ENCODE measurements at regions not wholly inside any gene's neighbourhood (a gene's known extent, or its start where the extent isn't known, plus 50 kb on each side); places are given as distances from the start of the nearest gene placed in this dataset.

DNA sequence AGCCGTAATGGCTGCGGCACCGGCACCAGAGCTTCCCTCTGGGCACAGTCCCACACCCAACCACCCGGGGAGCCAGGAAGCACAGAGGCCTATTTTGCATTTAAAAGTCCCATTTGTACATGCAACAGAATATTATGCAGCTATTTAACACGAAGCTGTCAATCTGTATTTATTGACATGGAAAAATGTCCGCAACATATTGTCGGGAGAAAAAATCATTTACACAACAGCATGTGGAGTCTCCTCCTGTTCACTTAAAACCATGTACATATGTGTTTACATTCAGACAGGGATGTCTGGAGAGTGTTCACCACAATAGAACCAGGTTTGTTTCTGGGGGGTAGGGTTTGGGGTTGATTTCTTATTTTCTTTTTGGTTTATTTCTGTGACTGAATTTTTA, 63.4 kb upstream of the GRIK3 start:
- no peak overlapping the region for H3K27ac ChIP-seq
- in situ Hi-C loops (cut with HindIII; ENCODE audit: low pct_ligation_motif_present, low sequenced_read_pairs): no loop called here
- TF ChIP-seq, protein P1, sequence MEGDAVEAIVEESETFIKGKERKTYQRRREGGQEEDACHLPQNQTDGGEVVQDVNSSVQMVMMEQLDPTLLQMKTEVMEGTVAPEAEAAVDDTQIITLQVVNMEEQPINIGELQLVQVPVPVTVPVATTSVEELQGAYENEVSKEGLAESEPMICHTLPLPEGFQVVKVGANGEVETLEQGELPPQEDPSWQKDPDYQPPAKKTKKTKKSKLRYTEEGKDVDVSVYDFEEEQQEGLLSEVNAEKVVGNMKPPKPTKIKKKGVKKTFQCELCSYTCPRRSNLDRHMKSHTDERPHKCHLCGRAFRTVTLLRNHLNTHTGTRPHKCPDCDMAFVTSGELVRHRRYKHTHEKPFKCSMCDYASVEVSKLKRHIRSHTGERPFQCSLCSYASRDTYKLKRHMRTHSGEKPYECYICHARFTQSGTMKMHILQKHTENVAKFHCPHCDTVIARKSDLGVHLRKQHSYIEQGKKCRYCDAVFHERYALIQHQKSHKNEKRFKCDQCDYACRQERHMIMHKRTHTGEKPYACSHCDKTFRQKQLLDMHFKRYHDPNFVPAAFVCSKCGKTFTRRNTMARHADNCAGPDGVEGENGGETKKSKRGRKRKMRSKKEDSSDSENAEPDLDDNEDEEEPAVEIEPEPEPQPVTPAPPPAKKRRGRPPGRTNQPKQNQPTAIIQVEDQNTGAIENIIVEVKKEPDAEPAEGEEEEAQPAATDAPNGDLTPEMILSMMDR (IDR thresholded peaks at IDR 0.05; ENCODE audit: low read depth, low read length, missing control alignments): no peak
- H3K4me3 ChIP-seq (ENCODE audit: low read depth, low read length): no peak overlapping the region
- H3K27me3 ChIP-seq (replicated peaks): no peaks in the 10 kb centered on the region
- no peak for DNase-seq
- no peaks in the 10 kb centered on the region for H3K36me3 ChIP-seq (replicated peaks)

DNA sequence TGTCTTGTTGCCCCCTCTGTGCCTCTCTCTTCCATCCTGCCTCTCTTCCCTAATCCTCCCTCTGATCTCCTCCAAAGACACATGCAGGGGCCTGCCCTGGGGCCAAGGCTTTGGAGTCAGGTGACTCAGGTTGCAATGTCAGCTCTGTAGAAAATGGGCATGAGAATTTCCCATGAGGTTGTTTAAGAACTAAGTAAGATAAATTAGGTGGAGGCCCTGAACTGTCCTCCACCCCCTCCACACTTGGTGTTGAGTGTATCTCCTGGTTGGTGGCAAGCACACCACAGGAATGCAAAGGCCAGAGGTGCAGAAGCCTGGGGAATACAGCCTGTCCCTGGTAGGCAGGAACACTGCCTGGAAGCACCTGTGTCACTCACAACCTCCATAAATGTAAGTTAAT, 63.9 kb upstream of the GRIK3 start:
- no peak overlapping the region for H3K27ac ChIP-seq
- TF ChIP-seq, protein P1 (IDR thresholded peaks at IDR 0.05; ENCODE audit: low read depth, low read length, missing control alignments): no peak
- H3K36me3 ChIP-seq (replicated peaks): no peaks in the 10 kb centered on the region
- in situ Hi-C loops (cut with HindIII; ENCODE audit: low pct_ligation_motif_present, low sequenced_read_pairs): no loop called here
- H3K4me3 ChIP-seq (ENCODE audit: low read depth, low read length): no peak overlapping the region
- no peaks in the 10 kb centered on the region for H3K27me3 ChIP-seq (replicated peaks)
- DNase-seq: no peak

DNA sequence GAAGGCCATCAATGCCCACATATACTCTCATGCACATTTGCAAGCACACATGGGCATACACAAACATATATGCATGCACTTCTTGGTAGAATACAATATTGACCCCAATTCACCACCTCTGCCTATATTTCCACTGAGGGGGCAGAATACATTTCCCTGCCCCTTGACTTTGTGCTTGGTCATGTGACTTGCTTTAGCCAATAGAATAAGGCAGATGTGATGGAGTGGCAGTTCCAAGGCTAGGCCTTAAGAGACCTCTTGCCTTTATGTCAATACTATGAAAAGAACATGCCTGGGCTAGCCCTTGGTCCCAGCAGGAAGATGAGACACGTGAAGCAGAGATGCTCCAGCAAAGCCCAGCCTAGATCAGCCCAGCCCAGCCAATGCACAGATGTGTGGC, 66.0 kb upstream of the GRIK3 start:
- no peaks in the 10 kb centered on the region for H3K27me3 ChIP-seq (replicated peaks)
- in situ Hi-C loops (cut with HindIII; ENCODE audit: low pct_ligation_motif_present, low sequenced_read_pairs): no loop called here
- DNase-seq: no peak
- TF ChIP-seq, protein P1 (IDR thresholded peaks at IDR 0.05; ENCODE audit: low read depth, low read length, missing control alignments): no peak
- no peak overlapping the region for H3K27ac ChIP-seq
- no peak overlapping the region for H3K4me3 ChIP-seq (ENCODE audit: low read depth, low read length)
- H3K36me3 ChIP-seq (replicated peaks): no peaks in the 10 kb centered on the region

DNA sequence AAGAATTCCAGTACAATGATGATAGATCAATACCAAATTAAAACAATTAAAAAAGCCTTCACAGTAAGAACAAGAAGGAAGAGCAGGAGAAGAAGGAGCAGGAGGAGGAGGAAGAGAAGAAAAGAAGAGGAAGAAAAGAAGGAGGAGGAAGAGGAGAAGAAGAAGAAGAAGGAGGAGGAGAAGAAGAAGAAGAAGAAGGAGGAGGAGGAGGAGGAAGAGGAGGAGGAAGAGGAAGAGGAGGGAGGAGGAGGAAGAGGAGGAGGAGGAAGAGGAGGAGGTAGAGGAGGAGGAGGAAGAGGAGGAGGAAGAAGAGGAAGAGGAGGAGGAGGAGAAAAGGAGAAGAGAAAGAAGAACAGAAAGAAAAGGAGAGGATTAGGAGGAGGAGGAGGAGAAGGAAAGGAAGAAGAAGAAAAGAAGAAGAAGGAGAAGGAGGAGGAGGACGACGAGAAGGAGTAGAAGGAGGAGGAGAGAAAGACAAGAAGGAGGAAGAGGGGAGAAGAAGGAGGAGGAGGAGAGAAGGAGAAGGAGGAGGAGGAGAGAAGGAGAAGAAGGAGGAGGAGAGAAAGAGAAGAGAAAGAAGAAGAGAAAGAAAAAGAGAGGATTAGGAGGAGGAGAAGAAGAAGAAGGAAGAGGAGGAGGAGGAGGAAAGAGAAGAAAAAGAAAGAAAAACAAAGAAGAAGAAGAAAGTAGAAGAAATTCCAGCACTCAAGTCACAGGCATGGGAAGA, 68.5 kb upstream of the GRIK3 start:
- no peaks in the 10 kb centered on the region for H3K27me3 ChIP-seq (replicated peaks)
- TF ChIP-seq, protein P1 (IDR thresholded peaks at IDR 0.05; ENCODE audit: low read depth, low read length, missing control alignments): no peak
- in situ Hi-C loops (cut with HindIII; ENCODE audit: low pct_ligation_motif_present, low sequenced_read_pairs): no loop called here
- DNase-seq: no peak
- no peak overlapping the region for H3K4me3 ChIP-seq (ENCODE audit: low read depth, low read length)
- H3K36me3 ChIP-seq (replicated peaks): no peaks in the 10 kb centered on the region
- H3K27ac ChIP-seq: no peak overlapping the region

DNA sequence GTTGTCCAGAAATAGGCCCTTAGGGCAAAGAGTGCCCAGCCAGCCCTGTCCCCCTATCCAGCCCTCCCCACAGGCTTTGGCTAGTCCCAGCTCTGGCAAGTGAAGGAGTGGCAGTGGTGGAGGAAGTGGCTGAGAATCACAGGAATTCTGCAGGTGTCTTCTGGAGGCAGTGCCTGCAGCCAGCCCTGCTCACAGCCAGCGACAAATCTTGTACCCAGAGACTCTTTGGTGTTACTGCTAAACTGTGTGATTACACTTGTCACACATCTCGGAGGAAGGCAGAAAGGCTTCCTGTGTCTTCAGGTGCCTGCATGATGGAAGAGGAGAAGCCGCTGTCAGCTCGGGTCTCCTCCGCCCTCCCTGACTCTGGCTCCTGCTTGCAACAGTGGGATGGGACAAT, 71.6 kb upstream of the GRIK3 start:
- no peak overlapping the region for H3K4me3 ChIP-seq (ENCODE audit: low read depth, low read length)
- in situ Hi-C loops (cut with HindIII; ENCODE audit: low pct_ligation_motif_present, low sequenced_read_pairs): no loop called here
- H3K27ac ChIP-seq: no peak overlapping the region
- H3K36me3 ChIP-seq (replicated peaks): no peaks in the 10 kb centered on the region
- TF ChIP-seq, protein P1 (IDR thresholded peaks at IDR 0.05; ENCODE audit: low read depth, low read length, missing control alignments): no peak
- DNase-seq: no peak
- no peaks in the 10 kb centered on the region for H3K27me3 ChIP-seq (replicated peaks)

All from brain microvascular endothelial cell (primary cell).